ENCODE measurements at regions not wholly inside any gene's neighbourhood (a gene's known extent, or its start where the extent isn't known, plus 50 kb on each side); places are given as distances from the start of the nearest gene placed in this dataset.

DNA sequence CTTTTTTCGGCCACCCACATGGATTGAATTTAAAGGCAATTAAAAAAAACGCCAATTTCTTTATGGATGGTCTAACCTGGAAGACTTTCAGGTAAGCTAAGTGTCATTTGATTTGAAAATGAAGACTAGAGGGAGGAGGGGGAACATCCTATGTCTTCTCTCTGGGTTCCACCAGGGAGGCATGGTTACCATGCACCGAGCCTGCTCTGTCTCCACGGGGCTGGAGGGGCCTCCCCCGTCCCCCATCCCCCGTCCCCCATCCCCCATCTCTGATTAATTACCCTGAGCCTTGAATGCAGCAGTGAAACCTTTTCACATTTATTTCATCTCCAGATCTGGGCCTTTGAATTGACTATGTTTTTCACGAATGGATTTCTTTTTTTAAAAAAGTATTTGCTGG is 135.1 kb downstream of the TLR5 start:
- Histone ChIP-seq H3K4me1 (ENCODE audit: insufficient read depth, low read length) (no peaks in the 10 kb centered on the region), H3K27ac (ENCODE audit: low read depth, low read length) (no peak overlapping the region), H3K4me3 (ENCODE audit: low read length) (no peak overlapping the region), H3K9me3 (ENCODE audit: low read length) (no peaks in the 10 kb centered on the region), H3K27me3 (ENCODE audit: insufficient read depth, low read length, poor library complexity, severe bottlenecking) (no peaks in the 10 kb centered on the region), H3K36me3 (ENCODE audit: insufficient read depth, low read length) (peaks cover 4% of the 10 kb centered on the region)
- Mint-ChIP-seq H3K27me3 (peaks cover 0 to under 1% of the 10 kb centered on the region in 2 donors), H3K4me3 (no peak overlapping the region), H3K4me1 (no peaks in the 10 kb centered on the region), H3K9me3 (no peaks in the 10 kb centered on the region), H3K36me3 (peaks cover 12 to 30% (median 23%) of the 10 kb centered on the region in 3 donors), H3K27ac (no peak overlapping the region)
- POLR2A ChIA-PET, result no interaction called here
- DNase-seq, result no peak
- CTCF ChIA-PET, result no interaction called here

GRCh38 chr1:223008808-223009207 is 134.2 kb downstream of the TLR5 start:
- Histone ChIP-seq H3K36me3 (ENCODE audit: insufficient read depth, low read length) (no peaks in the 10 kb centered on the region), H3K9me3 (ENCODE audit: low read length) (no peaks in the 10 kb centered on the region), H3K4me1 (ENCODE audit: insufficient read depth, low read length) (no peaks in the 10 kb centered on the region), H3K27ac (ENCODE audit: low read depth, low read length) (no peak overlapping the region), H3K4me3 (ENCODE audit: low read length) (no peak overlapping the region), H3K27me3 (ENCODE audit: insufficient read depth, low read length, poor library complexity, severe bottlenecking) (no peaks in the 10 kb centered on the region)
- CTCF ChIA-PET, result no interaction called here
- POLR2A ChIA-PET, result no interaction called here
- no peaks in the 10 kb centered on the region for H3K4me1 Mint-ChIP-seq
- H3K9me3 Mint-ChIP-seq, result no peaks in the 10 kb centered on the region
- no peak for DNase-seq
- no peak overlapping the region for H3K4me3 Mint-ChIP-seq
- peaks cover 10 to 21% (median 17%) of the 10 kb centered on the region in 3 donors for H3K36me3 Mint-ChIP-seq
- H3K27ac Mint-ChIP-seq, result no peak overlapping the region
- peaks cover 3 to 7% of the 10 kb centered on the region in 2 donors for H3K27me3 Mint-ChIP-seq

GRCh38 chr1:223009406-223009805 is 133.6 kb downstream of the TLR5 start:
- Histone ChIP-seq H3K27ac (ENCODE audit: low read depth, low read length) (no peak overlapping the region), H3K4me3 (ENCODE audit: low read length) (no peak overlapping the region), H3K36me3 (ENCODE audit: insufficient read depth, low read length) (no peaks in the 10 kb centered on the region), H3K27me3 (ENCODE audit: insufficient read depth, low read length, poor library complexity, severe bottlenecking) (no peaks in the 10 kb centered on the region), H3K9me3 (ENCODE audit: low read length) (no peaks in the 10 kb centered on the region), H3K4me1 (ENCODE audit: insufficient read depth, low read length) (no peaks in the 10 kb centered on the region)
- no peak overlapping the region for H3K27ac Mint-ChIP-seq
- H3K9me3 Mint-ChIP-seq, result no peaks in the 10 kb centered on the region
- peaks cover 3 to 11% of the 10 kb centered on the region in 2 donors for H3K27me3 Mint-ChIP-seq
- peaks cover 7 to 16% (median 14%) of the 10 kb centered on the region in 3 donors for H3K36me3 Mint-ChIP-seq
- ChIA-PET CTCF (no interaction called here), POLR2A (no interaction called here)
- no peaks in the 10 kb centered on the region for H3K4me1 Mint-ChIP-seq
- no peak overlapping the region for H3K4me3 Mint-ChIP-seq
- DNase-seq, result no peak

DNA sequence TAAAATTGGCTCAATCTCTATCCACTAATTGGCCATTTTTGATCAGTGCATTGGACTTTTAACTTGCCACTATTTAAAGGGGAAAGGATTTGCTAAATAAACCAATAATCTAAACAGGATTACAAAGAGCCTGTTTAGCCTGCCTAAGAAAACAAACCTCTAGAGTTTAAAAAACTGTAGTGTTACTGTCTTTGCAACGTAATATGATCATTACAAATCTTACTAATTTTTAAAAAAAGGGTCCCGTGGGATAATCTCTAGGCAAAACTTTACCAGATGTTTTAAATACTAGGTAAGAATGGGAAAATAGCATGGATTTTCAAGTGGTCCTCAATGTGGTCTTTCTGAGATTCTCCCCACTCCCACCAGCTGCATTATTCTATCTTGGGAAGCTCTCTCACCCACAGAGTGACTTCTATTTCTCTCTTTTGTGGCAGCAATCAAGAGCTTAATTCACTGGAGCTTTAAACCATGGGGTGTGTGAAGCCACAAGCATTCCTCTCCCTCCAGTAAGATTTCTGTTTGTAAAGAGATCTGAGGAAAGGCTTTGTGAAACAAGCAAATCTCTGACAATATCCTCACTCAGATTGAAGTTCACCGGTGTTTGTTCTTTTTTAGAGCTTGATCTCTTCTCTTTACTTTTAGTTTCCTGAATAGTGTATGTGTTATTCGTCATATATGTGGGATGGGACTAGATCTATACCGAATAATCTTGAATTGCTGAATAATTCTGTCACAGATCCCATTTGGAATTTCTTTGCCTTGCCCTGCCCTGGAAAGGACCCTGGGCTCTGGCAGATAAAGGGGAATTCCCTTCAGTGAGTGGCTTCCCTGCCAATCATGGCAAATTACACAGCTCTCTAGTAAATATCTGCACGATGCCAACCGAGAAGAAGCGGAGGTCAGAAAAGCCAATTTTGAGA is 132.2 kb downstream of the TLR5 start:
- Mint-ChIP-seq H3K9me3 (no peaks in the 10 kb centered on the region), H3K27me3 (peaks cover 3 to 11% of the 10 kb centered on the region in 2 donors), H3K27ac (peak overlapping the region in 1 of 8 donors; percentile 16), H3K4me3 (no peak overlapping the region), H3K36me3 (peaks cover 0 to 3% (median 3%) of the 10 kb centered on the region in 3 donors), H3K4me1 (no peaks in the 10 kb centered on the region)
- Histone ChIP-seq H3K4me3 (ENCODE audit: low read length) (no peak overlapping the region), H3K27me3 (ENCODE audit: insufficient read depth, low read length, poor library complexity, severe bottlenecking) (no peaks in the 10 kb centered on the region), H3K9me3 (ENCODE audit: low read length) (no peaks in the 10 kb centered on the region), H3K36me3 (ENCODE audit: insufficient read depth, low read length) (no peaks in the 10 kb centered on the region), H3K27ac (ENCODE audit: low read depth, low read length) (no peak overlapping the region), H3K4me1 (ENCODE audit: insufficient read depth, low read length) (no peaks in the 10 kb centered on the region)
- CTCF ChIA-PET, result interaction anchor here (0.5 kb wide), 1 partner anchor 1915 kb away, joined by 3 read pairs; no protein-coding TSS in a partner anchor
- POLR2A ChIA-PET, result no interaction called here
- no peak for DNase-seq

DNA sequence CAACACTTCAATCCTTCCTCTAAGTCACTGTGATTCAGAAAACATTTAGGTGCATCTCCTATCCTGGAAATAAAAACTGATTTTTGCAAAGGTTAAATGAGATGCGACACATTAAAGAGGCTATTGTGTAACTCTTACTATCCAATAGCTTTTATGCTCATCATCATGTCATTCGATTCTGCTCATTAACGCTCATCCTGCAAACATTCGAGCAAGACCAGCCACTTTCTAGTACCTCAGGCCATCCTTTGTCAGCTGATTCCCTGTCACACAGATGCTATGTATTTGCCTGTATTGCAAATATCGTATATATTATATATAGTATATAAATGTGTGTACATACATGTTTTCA is 131.6 kb downstream of the TLR5 start:
- no peak overlapping the region for H3K4me3 ChIP-seq (ENCODE audit: low read length)
- ChIA-PET POLR2A (no interaction called here), CTCF (interaction anchor here (0.5 kb wide), 1 partner anchor 1914 kb away, joined by 3 read pairs; no protein-coding TSS in a partner anchor)
- no peaks in the 10 kb centered on the region for H3K27me3 ChIP-seq (ENCODE audit: insufficient read depth, low read length, poor library complexity, severe bottlenecking)
- no peaks in the 10 kb centered on the region for H3K9me3 ChIP-seq (ENCODE audit: low read length)
- no peak for DNase-seq
- no peaks in the 10 kb centered on the region for H3K4me1 ChIP-seq (ENCODE audit: insufficient read depth, low read length)
- no peaks in the 10 kb centered on the region for H3K36me3 ChIP-seq (ENCODE audit: insufficient read depth, low read length)
- Mint-ChIP-seq H3K9me3 (no peaks in the 10 kb centered on the region), H3K27ac (no peak overlapping the region), H3K4me3 (no peak overlapping the region), H3K27me3 (peaks cover 3 to 14% of the 10 kb centered on the region in 2 donors), H3K4me1 (no peaks in the 10 kb centered on the region), H3K36me3 (no peaks in the 10 kb centered on the region)
- no peak overlapping the region for H3K27ac ChIP-seq (ENCODE audit: low read depth, low read length)

- POLR2A ChIA-PET, result no interaction called here
Observed at GRCh38 chr1:223012176-223012788, 130.8 kb downstream of the TLR5 start.

DNA sequence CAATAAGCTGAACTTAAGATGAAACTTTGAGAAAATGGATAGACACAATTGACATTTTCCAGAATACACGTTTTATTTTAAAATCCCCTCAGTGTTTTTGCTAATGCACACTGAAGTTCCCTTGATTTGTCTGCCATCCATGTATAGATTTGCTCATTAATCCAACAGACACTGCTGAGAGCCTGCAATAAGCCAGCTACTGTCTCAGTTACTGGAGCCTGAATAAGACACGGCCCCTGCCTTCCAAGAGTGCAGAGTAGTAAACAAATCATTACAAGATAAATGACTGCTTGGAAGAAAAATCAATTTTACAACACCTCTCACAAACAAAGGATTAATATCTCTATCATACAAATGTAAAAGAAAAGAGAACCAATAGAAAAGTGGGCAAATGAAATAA is 130.1 kb downstream of the TLR5 start:
- Histone ChIP-seq H3K9me3 (ENCODE audit: low read length) (no peaks in the 10 kb centered on the region), H3K36me3 (ENCODE audit: insufficient read depth, low read length) (no peaks in the 10 kb centered on the region), H3K27me3 (ENCODE audit: insufficient read depth, low read length, poor library complexity, severe bottlenecking) (no peaks in the 10 kb centered on the region), H3K4me3 (ENCODE audit: low read length) (no peak overlapping the region), H3K4me1 (ENCODE audit: insufficient read depth, low read length) (no peaks in the 10 kb centered on the region), H3K27ac (ENCODE audit: low read depth, low read length) (no peak overlapping the region)
- ChIA-PET CTCF (no interaction called here), POLR2A (no interaction called here)
- Mint-ChIP-seq H3K4me1 (no peaks in the 10 kb centered on the region), H3K27me3 (peaks cover 4 to 16% of the 10 kb centered on the region in 2 donors), H3K36me3 (no peaks in the 10 kb centered on the region), H3K4me3 (no peak overlapping the region), H3K9me3 (no peaks in the 10 kb centered on the region), H3K27ac (no peak overlapping the region)
- DNase-seq, result no peak

More at GRCh38 chr1:223012176-223012788, 130.8 kb downstream of the TLR5 start:
- Mint-ChIP-seq H3K36me3 (no peaks in the 10 kb centered on the region), H3K4me3 (no peak overlapping the region), H3K27ac (no peak overlapping the region), H3K9me3 (no peaks in the 10 kb centered on the region), H3K4me1 (no peaks in the 10 kb centered on the region), H3K27me3 (peaks cover 4 to 16% of the 10 kb centered on the region in 2 donors)
- Histone ChIP-seq H3K27me3 (ENCODE audit: insufficient read depth, low read length, poor library complexity, severe bottlenecking) (no peaks in the 10 kb centered on the region), H3K27ac (ENCODE audit: low read depth, low read length) (no peak overlapping the region), H3K4me1 (ENCODE audit: insufficient read depth, low read length) (no peaks in the 10 kb centered on the region), H3K4me3 (ENCODE audit: low read length) (no peak overlapping the region), H3K36me3 (ENCODE audit: insufficient read depth, low read length) (no peaks in the 10 kb centered on the region), H3K9me3 (ENCODE audit: low read length) (no peaks in the 10 kb centered on the region)
- DNase-seq, result no peak
- CTCF ChIA-PET, result no interaction called here

GRCh38 chr1:223014142-223014873 is 128.7 kb downstream of the TLR5 start:
- Mint-ChIP-seq H3K4me1 (no peaks in the 10 kb centered on the region), H3K27ac (no peak overlapping the region)
- POLR2A ChIA-PET, result no interaction called here

More at GRCh38 chr1:223014142-223014873, 128.7 kb downstream of the TLR5 start:
- no peaks in the 10 kb centered on the region for H3K9me3 ChIP-seq (ENCODE audit: low read length)
- Mint-ChIP-seq H3K27me3 (peaks cover 4 to 16% of the 10 kb centered on the region in 2 donors), H3K4me3 (no peak overlapping the region), H3K36me3 (no peaks in the 10 kb centered on the region), H3K9me3 (no peaks in the 10 kb centered on the region)
- H3K27ac ChIP-seq (ENCODE audit: low read depth, low read length), result no peak overlapping the region
- no peak overlapping the region for H3K4me3 ChIP-seq (ENCODE audit: low read length)
- no peak for DNase-seq
- no peaks in the 10 kb centered on the region for H3K36me3 ChIP-seq (ENCODE audit: insufficient read depth, low read length)
- no peaks in the 10 kb centered on the region for H3K4me1 ChIP-seq (ENCODE audit: insufficient read depth, low read length)
- no peaks in the 10 kb centered on the region for H3K27me3 ChIP-seq (ENCODE audit: insufficient read depth, low read length, poor library complexity, severe bottlenecking)
- CTCF ChIA-PET, result no interaction called here
